GM18951 (cell line): ENCODE measurements at regions not wholly inside any gene's neighbourhood (a gene's known extent, or its start where the extent isn't known, plus 50 kb on each side); places are given as distances from the start of the nearest gene placed in this dataset.
"Not testable (repeated sequence)": the region's sequence is repeated elsewhere in the genome, so short reads cannot be mapped to it uniquely, and the experiment has no call there.

Source experiments
- POLR2A ChIP-seq: IDR thresholded peaks from 4 replicates; pipeline ENCODE4 v1.6.1; 2011; ENCODE audit warnings: mild to moderate bottlenecking; ENCODE audit not compliant: insufficient read length, insufficient read depth; ENCODE audit errors: extremely low read depth
- in situ Hi-C: fragments of 300-500 bp; cut with MboI; formaldehyde crosslinking; loops from one replicate; pipeline ENCODE4 v1.12.0; 2022; ENCODE audit warnings: low sequenced_read_pairs, mixed read lengths, inconsistent platforms; ENCODE audit not compliant: unreplicated experiment

GRCh38 chr5:117183326-117183725, 608.7 kb upstream of the SEMA6A start:
- in situ Hi-C loops, result no loop called here
- TF ChIP-seq POLR2A, result no peak

GRCh38 chr5:117182104-117182503, 607.5 kb upstream of the SEMA6A start:
- TF ChIP-seq POLR2A, result no peak
- in situ Hi-C loops, result no loop called here

- in situ Hi-C loops, result no loop called here
- TF ChIP-seq POLR2A, result no peak
Measured at GRCh38 chr5:117177302-117177701, 602.7 kb upstream of the SEMA6A start.

GRCh38 chr5:117165068-117165467, 590.4 kb upstream of the SEMA6A start:
- in situ Hi-C loops, result no loop called here

GRCh38 chr5:117161718-117162335, 587.2 kb upstream of the SEMA6A start:
- in situ Hi-C loops, result no loop called here
- TF ChIP-seq POLR2A, result no peak

More at GRCh38 chr5:117165068-117165467, 590.4 kb upstream of the SEMA6A start:
- TF ChIP-seq POLR2A, result no peak

GRCh38 chr5:117160391-117160790, 585.8 kb upstream of the SEMA6A start:
- in situ Hi-C loops, result no loop called here

GRCh38 chr5:117149312-117149711, 574.7 kb upstream of the SEMA6A start:
- in situ Hi-C loops, result no loop called here
- no peak for TF ChIP-seq POLR2A

More at GRCh38 chr5:117160391-117160790, 585.8 kb upstream of the SEMA6A start:
- TF ChIP-seq POLR2A, result no peak

GRCh38 chr5:117144086-117144485, 569.5 kb upstream of the SEMA6A start:
- in situ Hi-C loops, result no loop called here
- TF ChIP-seq POLR2A, result no peak

GRCh38 chr5:117143406-117143805, 568.8 kb upstream of the SEMA6A start:
- TF ChIP-seq POLR2A, result no peak
- in situ Hi-C loops, result no loop called here

- in situ Hi-C loops, result no loop called here
- no peak for TF ChIP-seq POLR2A
Measured at GRCh38 chr5:117138523-117138922, 563.9 kb upstream of the SEMA6A start.

GRCh38 chr5:117135851-117136250, 561.2 kb upstream of the SEMA6A start:
- in situ Hi-C loops, result no loop called here
- no peak for TF ChIP-seq POLR2A

- in situ Hi-C loops, result no loop called here
- no peak for TF ChIP-seq POLR2A
Measured at GRCh38 chr5:117133198-117133597, 558.6 kb upstream of the SEMA6A start.

GRCh38 chr5:117131876-117132275, 557.3 kb upstream of the SEMA6A start:
- TF ChIP-seq POLR2A, result no peak
- in situ Hi-C loops, result no loop called here

- TF ChIP-seq POLR2A, result no peak
- in situ Hi-C loops, result no loop called here
Measured at GRCh38 chr5:117131048-117131679, 556.5 kb upstream of the SEMA6A start.

GRCh38 chr5:117118499-117118898, 543.9 kb upstream of the SEMA6A start:
- in situ Hi-C loops, result no loop called here
- TF ChIP-seq POLR2A, result no peak

- in situ Hi-C loops, result not testable (repeated sequence)
Measured at GRCh38 chr5:117117314-117117713, 542.7 kb upstream of the SEMA6A start.
